Caco-2 (cell line): ENCODE measurements at regions not wholly inside any gene's neighbourhood (a gene's known extent, or its start where the extent isn't known, plus 50 kb on each side); places are given as distances from the start of the nearest gene placed in this dataset.

Experiments used
- BruUV-seq: library from RNA; stranded (reverse); fragments of 400-500 nt; replicated peaks from 2 replicates; lab custom pipeline; 2021; lab: Mats Ljungman, UMichigan
- CTCF ChIA-PET: fragments of 300-600 bp; sonication (Branson Sonifier 250); formaldehyde crosslinking; loops from one replicate; lab custom pipeline; 2022; ENCODE audit warnings: antibody characterized with exemption; lab: Charles Lee
- POLR2A ChIA-PET: fragments of 300-600 bp; sonication (Branson Sonifier 250); formaldehyde crosslinking; loops from one replicate; lab custom pipeline; 2022; ENCODE audit warnings: antibody characterized with exemption; lab: Charles Lee
- DNase-seq, 2 experiments: peaks; one replicate each; pipeline versions ENCODE4 v3.0.0 to v3.0.0-alpha.2; 2020 to 2022
- H3K27me3 ChIP-seq: replicated peaks from 2 replicates; pipeline ENCODE4 v1.6.0; 2011; ENCODE audit warnings: low read length; ENCODE audit not compliant: control insufficient read depth, insufficient read depth
- H3K36me3 ChIP-seq: 2 replicates; pipeline ENCODE4 v1.5.1; 2011; ENCODE audit warnings: low read length; ENCODE audit not compliant: control insufficient read depth, insufficient read depth
- H3K4me1 ChIP-seq: fragments of 250-450 bp; sonication (Bioruptor Pico); 2 replicates; pipeline ENCODE4 v1.5.1; 2020; ENCODE audit warnings: mild to moderate bottlenecking
- H3K4me3 ChIP-seq: 2 replicates; pipeline ENCODE4 v1.5.1; 2011; ENCODE audit warnings: low read depth, mild to moderate bottlenecking, control low read depth, low read length
- H3K9me3 ChIP-seq: fragments of 250-450 bp; sonication (Bioruptor Pico); 2 replicates; pipeline ENCODE4 v1.5.1; 2020; ENCODE audit warnings: mild to moderate bottlenecking, moderate library complexity
- H3K27ac Mint-ChIP-seq: one replicate; pipeline ENCODE4 v1.8.0; 2022; ENCODE audit warnings: mixed read lengths; ENCODE audit not compliant: unreplicated experiment
- H3K27me3 Mint-ChIP-seq: one replicate; pipeline ENCODE4 v1.8.0; 2022; ENCODE audit warnings: mixed read lengths; ENCODE audit not compliant: insufficient read depth, unreplicated experiment
- H3K36me3 Mint-ChIP-seq: one replicate; pipeline ENCODE4 v1.8.0; 2022; ENCODE audit warnings: mild to moderate bottlenecking, mixed read lengths; ENCODE audit not compliant: insufficient read depth, unreplicated experiment
- H3K4me1 Mint-ChIP-seq: one replicate; pipeline ENCODE4 v1.8.0; 2022; ENCODE audit warnings: low read depth, mixed read lengths; ENCODE audit not compliant: unreplicated experiment
- H3K4me3 Mint-ChIP-seq: one replicate; pipeline ENCODE4 v1.8.0; 2022; ENCODE audit warnings: mild to moderate bottlenecking, moderate library complexity, mixed read lengths; ENCODE audit not compliant: unreplicated experiment
- H3K9me3 Mint-ChIP-seq: one replicate; pipeline ENCODE4 v1.8.0; 2022; ENCODE audit warnings: mixed read lengths; ENCODE audit not compliant: unreplicated experiment
- CTCF ChIP-seq, 2 experiments: fragments of 200-600 bp in 1 of 2; IDR thresholded peaks; 1 replicate in 1 of 2; 2 replicates in 1 of 2; pipeline versions ENCODE4 v1.5.1 to v1.8.0; 2011 to 2022; ENCODE audit warnings: antibody characterized with exemption in 1 of 2, control low read depth in 1 of 2, inconsistent platforms in 1 of 2, low read depth in 1 of 2, low read length in 1 of 2, mild to moderate bottlenecking in 1 of 2, moderate library complexity in 1 of 2; ENCODE audit not compliant: insufficient read depth in 1 of 2, severe bottlenecking in 1 of 2, unreplicated experiment in 1 of 2
- intact Hi-C: fragments of 100-400 bp; cut with micrococcal nuclease; formaldehyde crosslinking; loops from one replicate; pipeline ENCODE4 v1.10.0; 2022; ENCODE audit not compliant: unreplicated experiment

DNA sequence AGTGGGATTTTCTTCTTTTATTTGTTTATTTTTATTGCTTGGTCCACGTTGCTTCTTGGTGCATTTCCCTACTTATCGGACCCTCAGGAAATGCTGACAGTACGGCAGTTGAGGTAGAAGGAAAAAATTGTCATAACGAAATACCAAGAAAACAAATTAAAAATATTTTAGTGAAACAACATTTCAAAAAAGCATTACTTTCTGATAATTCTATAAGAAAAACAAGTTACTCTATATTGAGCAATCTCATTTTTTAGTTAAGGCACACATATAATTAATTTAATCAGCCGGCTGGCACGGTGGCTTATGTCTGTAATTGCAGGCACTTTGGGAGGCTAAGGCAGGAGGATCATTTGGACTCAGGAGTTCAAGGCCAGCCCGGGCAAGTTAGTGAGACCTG, 102.1 kb downstream of the SH3YL1 start:
- no peak for TF ChIP-seq CTCF (IDR thresholded peaks at IDR 0.05; ENCODE audit: insufficient read depth in 1 of 2, low read depth in 1 of 2, low read length in 1 of 2, severe bottlenecking in 1 of 2, unreplicated experiment in 1 of 2)
- H3K4me1 ChIP-seq, result no peaks in the 10 kb centered on the region
- no TSS peak for BruUV-seq
- DNase-seq, result no peak
- H3K27ac Mint-ChIP-seq, result no peak overlapping the region
- H3K27me3 ChIP-seq, result no peaks in the 10 kb centered on the region
- no peaks in the 10 kb centered on the region for H3K9me3 ChIP-seq
- no peaks in the 10 kb centered on the region for H3K9me3 Mint-ChIP-seq
- peaks cover 5% of the 10 kb centered on the region for H3K27me3 Mint-ChIP-seq
- H3K36me3 Mint-ChIP-seq, result no peaks in the 10 kb centered on the region
- no peak overlapping the region for H3K4me3 ChIP-seq
- peaks cover 6% of the 10 kb centered on the region for H3K4me1 Mint-ChIP-seq
- H3K36me3 ChIP-seq, result no peaks in the 10 kb centered on the region
- CTCF ChIA-PET, result no interaction called here
- intact Hi-C loops, result no loop called here
- H3K4me3 Mint-ChIP-seq, result no peak overlapping the region
- POLR2A ChIA-PET, result no interaction called here

GRCh38 chr2:151553-152334, 105.4 kb upstream of the FAM110C start:
- CTCF ChIA-PET, result no interaction called here
- POLR2A ChIA-PET, result no interaction called here
- H3K9me3 ChIP-seq, result no peaks in the 10 kb centered on the region
- no TSS peak for BruUV-seq
- no peak for TF ChIP-seq CTCF (IDR thresholded peaks at IDR 0.05; ENCODE audit: insufficient read depth in 1 of 2, low read depth in 1 of 2, low read length in 1 of 2, severe bottlenecking in 1 of 2, unreplicated experiment in 1 of 2)
- intact Hi-C loops, result no loop called here
- no peaks in the 10 kb centered on the region for H3K27me3 ChIP-seq
- peaks cover 9% of the 10 kb centered on the region; the same call in 1 of the 2 replicates for H3K4me1 ChIP-seq
- Mint-ChIP-seq H3K9me3 (no peaks in the 10 kb centered on the region), H3K4me1 (peaks cover 8% of the 10 kb centered on the region), H3K27ac (no peak overlapping the region), H3K36me3 (no peaks in the 10 kb centered on the region), H3K4me3 (no peak overlapping the region), H3K27me3 (peaks cover 8% of the 10 kb centered on the region)
- H3K36me3 ChIP-seq, result no peaks in the 10 kb centered on the region
- H3K4me3 ChIP-seq, result no peak overlapping the region
- no peak for DNase-seq

GRCh38 chr2:145407-145806, 99.1 kb upstream of the FAM110C start:
- intact Hi-C loops, result no loop called here
- Mint-ChIP-seq H3K4me1 (no peaks in the 10 kb centered on the region), H3K4me3 (no peak overlapping the region)

More at GRCh38 chr2:145407-145806, 99.1 kb upstream of the FAM110C start:
- TF ChIP-seq CTCF (IDR thresholded peaks at IDR 0.05; ENCODE audit: insufficient read depth in 1 of 2, low read depth in 1 of 2, low read length in 1 of 2, severe bottlenecking in 1 of 2, unreplicated experiment in 1 of 2), result no peak
- Mint-ChIP-seq H3K27ac (no peak overlapping the region), H3K27me3 (peaks cover 14% of the 10 kb centered on the region), H3K36me3 (no peaks in the 10 kb centered on the region), H3K9me3 (no peaks in the 10 kb centered on the region)
- CTCF ChIA-PET, result no interaction called here
- no peaks in the 10 kb centered on the region for H3K4me1 ChIP-seq
- BruUV-seq, result no TSS peak
- DNase-seq, result no peak
- H3K4me3 ChIP-seq, result no peak overlapping the region
- H3K27me3 ChIP-seq, result no peaks in the 10 kb centered on the region
- no peaks in the 10 kb centered on the region for H3K9me3 ChIP-seq
- POLR2A ChIA-PET, result no interaction called here
- no peaks in the 10 kb centered on the region for H3K36me3 ChIP-seq
